BJ (cell line): ENCODE measurements at regions not wholly inside any gene's neighbourhood (a gene's known extent, or its start where the extent isn't known, plus 50 kb on each side); places are given as distances from the start of the nearest gene placed in this dataset.

Source experiments
- CTCF ChIA-PET: fragments of 350-600 bp; formaldehyde crosslinking; extraction: SDS; loops from one replicate; lab custom pipeline; 2021; ENCODE audit warnings: antibody characterized with exemption, inconsistent platforms; lab: Yijun Ruan, JAX
- POLR2A ChIA-PET: fragments of 300-600 bp; sonication (Branson Sonifier 250); formaldehyde crosslinking; extraction: SDS; loops from one replicate; lab custom pipeline; 2021; ENCODE audit warnings: antibody characterized with exemption; lab: Charles Lee
- DNase-seq: peaks from one replicate; pipeline ENCODE4 v3.0.0-alpha.2; 2011; ENCODE audit warnings: low read depth
- H3K27me3 ChIP-seq: 2 replicates; pipeline ENCODE4 v1.6.0; 2011; ENCODE audit warnings: low read length; ENCODE audit not compliant: control insufficient read depth, insufficient read depth
- H3K36me3 ChIP-seq: 2 replicates; pipeline ENCODE4 v1.5.1; 2011; ENCODE audit warnings: low read length; ENCODE audit not compliant: control insufficient read depth, insufficient read depth
- H3K4me3 ChIP-seq: 2 replicates; pipeline ENCODE4 v1.5.1; 2011; ENCODE audit warnings: low read depth, mild to moderate bottlenecking, control low read depth, low read length
- CTCF ChIP-seq: IDR thresholded peaks from 2 replicates; pipeline ENCODE4 v1.5.1; 2011; ENCODE audit warnings: low read depth, mild to moderate bottlenecking, control low read depth, inconsistent platforms, low read length, moderate library complexity; ENCODE audit not compliant: insufficient read depth

- Histone ChIP-seq H3K36me3 (no peaks in the 10 kb centered on the region), H3K4me3 (no peak overlapping the region), H3K27me3 (no peaks in the 10 kb centered on the region)
- ChIA-PET CTCF (no interaction called here), POLR2A (no interaction called here)
- no peak for TF ChIP-seq CTCF
- DNase-seq: no peak
These were observed 377.8 kb downstream of the LRATD1 start for GRCh38 chr2:15010346-15010745.

GRCh38 chr2:15018814-15019213, 386.3 kb downstream of the LRATD1 start:
- ChIA-PET POLR2A (no interaction called here), CTCF (no interaction called here)
- DNase-seq: no peak
- Histone ChIP-seq H3K4me3 (no peak overlapping the region), H3K36me3 (no peaks in the 10 kb centered on the region), H3K27me3 (no peaks in the 10 kb centered on the region)
- TF ChIP-seq CTCF: no peak

- no peak for DNase-seq
- POLR2A ChIA-PET: no interaction called here
- H3K36me3 ChIP-seq: no peaks in the 10 kb centered on the region
These were observed 390.7 kb downstream of the LRATD1 start for GRCh38 chr2:15023221-15023620.

GRCh38 chr2:15028406-15028805, 395.9 kb downstream of the LRATD1 start:
- ChIA-PET CTCF (no interaction called here), POLR2A (no interaction called here)
- no peak for TF ChIP-seq CTCF
- Histone ChIP-seq H3K27me3 (no peaks in the 10 kb centered on the region), H3K36me3 (no peaks in the 10 kb centered on the region), H3K4me3 (no peak overlapping the region)
- DNase-seq: no peak

More at GRCh38 chr2:15023221-15023620, 390.7 kb downstream of the LRATD1 start:
- TF ChIP-seq CTCF: no peak
- H3K4me3 ChIP-seq: no peak overlapping the region
- H3K27me3 ChIP-seq: no peaks in the 10 kb centered on the region
- CTCF ChIA-PET: no interaction called here

GRCh38 chr2:15031745-15032240, 399.3 kb downstream of the LRATD1 start:
- ChIA-PET POLR2A (no interaction called here), CTCF (no interaction called here)
- TF ChIP-seq CTCF: no peak
- H3K36me3 ChIP-seq: no peaks in the 10 kb centered on the region
- H3K4me3 ChIP-seq: no peak overlapping the region
- DNase-seq: no peak
- no peaks in the 10 kb centered on the region for H3K27me3 ChIP-seq
